Parathyroid adenoma (tissue), 2 donors: ENCODE measurements at regions not wholly inside any gene's neighbourhood (a gene's known extent, or its start where the extent isn't known, plus 50 kb on each side); places are given as distances from the start of the nearest gene placed in this dataset.
"Not testable (repeated sequence)": the region's sequence is repeated elsewhere in the genome, so short reads cannot be mapped to it uniquely, and the experiment has no call there.

ENCODE experiments used
- H2AFZ ChIP-seq: fragments of 300-600 bp; sonication (generic); one replicate; pipeline ENCODE4 v1.7.0; 2017; ENCODE audit warnings: antibody characterized with exemption, mild to moderate bottlenecking
- H3K27ac ChIP-seq: fragments of 300-600 bp; sonication (generic); one replicate; pipeline ENCODE4 v1.7.0; 2017
- H3K27me3 ChIP-seq: fragments of 300-600 bp; sonication (generic); one replicate; pipeline ENCODE4 v1.7.0; 2017; ENCODE audit warnings: low read length; ENCODE audit not compliant: control insufficient read depth, insufficient read depth
- H3K36me3 ChIP-seq: fragments of 300-600 bp; sonication (generic); one replicate; pipeline ENCODE4 v1.7.0; 2017; ENCODE audit warnings: low read length; ENCODE audit not compliant: control insufficient read depth, insufficient read depth
- H3K4me1 ChIP-seq: fragments of 300-600 bp; sonication (generic); one replicate; pipeline ENCODE4 v1.7.0; 2017; ENCODE audit warnings: control low read depth
- H3K4me2 ChIP-seq: fragments of 300-600 bp; sonication (generic); one replicate; pipeline ENCODE4 v1.7.0; 2017; ENCODE audit warnings: low read length
- H3K4me3 ChIP-seq: fragments of 300-600 bp; sonication (generic); one replicate; pipeline ENCODE4 v1.7.0; 2017; ENCODE audit warnings: low read depth, low read length
- H3K79me2 ChIP-seq: fragments of 300-600 bp; sonication (generic); one replicate; pipeline ENCODE4 v1.7.0; 2017; ENCODE audit warnings: control low read depth
- H3K9ac ChIP-seq: fragments of 300-600 bp; sonication (generic); one replicate; pipeline ENCODE4 v1.7.0; 2017; ENCODE audit warnings: mild to moderate bottlenecking
- H3K9me3 ChIP-seq: fragments of 300-600 bp; sonication (generic); one replicate; pipeline ENCODE4 v1.7.0; 2017; ENCODE audit warnings: low read length; ENCODE audit not compliant: control insufficient read depth
- TF ChIP-seq, protein P1 (sequence below): fragments of 300-600 bp; sonication (generic); IDR thresholded peaks from one replicate; pipeline ENCODE4 v1.7.0; 2017; ENCODE audit warnings: antibody characterized with exemption, mild to moderate bottlenecking
- donor health status: primary hyperparathyroidism.

DNA sequence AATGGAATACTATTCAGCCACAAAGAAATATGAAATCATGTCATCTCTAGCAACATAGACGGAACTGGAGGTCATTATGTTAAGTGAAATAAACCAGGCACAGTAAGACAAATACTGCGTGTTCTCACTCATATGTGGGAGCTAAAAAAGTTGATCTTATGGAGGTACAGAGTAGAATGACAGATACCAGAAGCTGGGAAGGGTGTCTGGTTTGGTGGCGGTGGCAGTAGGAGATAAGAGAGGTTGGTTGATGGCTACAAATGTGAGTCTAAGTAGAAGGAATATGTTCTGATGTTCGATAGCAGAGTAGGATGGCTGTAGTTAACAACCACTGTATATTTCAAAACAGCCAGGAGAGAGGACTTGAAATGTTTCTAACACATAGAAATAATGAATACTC lies 121.6 kb downstream of the PLPPR4 start:
- no peaks in the 10 kb centered on the region for H3K36me3 ChIP-seq
- no peak overlapping the region for H3K27ac ChIP-seq
- no peak overlapping the region for H3K4me3 ChIP-seq
- no peaks in the 10 kb centered on the region for H3K4me1 ChIP-seq
- TF ChIP-seq, protein P1, sequence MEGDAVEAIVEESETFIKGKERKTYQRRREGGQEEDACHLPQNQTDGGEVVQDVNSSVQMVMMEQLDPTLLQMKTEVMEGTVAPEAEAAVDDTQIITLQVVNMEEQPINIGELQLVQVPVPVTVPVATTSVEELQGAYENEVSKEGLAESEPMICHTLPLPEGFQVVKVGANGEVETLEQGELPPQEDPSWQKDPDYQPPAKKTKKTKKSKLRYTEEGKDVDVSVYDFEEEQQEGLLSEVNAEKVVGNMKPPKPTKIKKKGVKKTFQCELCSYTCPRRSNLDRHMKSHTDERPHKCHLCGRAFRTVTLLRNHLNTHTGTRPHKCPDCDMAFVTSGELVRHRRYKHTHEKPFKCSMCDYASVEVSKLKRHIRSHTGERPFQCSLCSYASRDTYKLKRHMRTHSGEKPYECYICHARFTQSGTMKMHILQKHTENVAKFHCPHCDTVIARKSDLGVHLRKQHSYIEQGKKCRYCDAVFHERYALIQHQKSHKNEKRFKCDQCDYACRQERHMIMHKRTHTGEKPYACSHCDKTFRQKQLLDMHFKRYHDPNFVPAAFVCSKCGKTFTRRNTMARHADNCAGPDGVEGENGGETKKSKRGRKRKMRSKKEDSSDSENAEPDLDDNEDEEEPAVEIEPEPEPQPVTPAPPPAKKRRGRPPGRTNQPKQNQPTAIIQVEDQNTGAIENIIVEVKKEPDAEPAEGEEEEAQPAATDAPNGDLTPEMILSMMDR: no peak
- H3K4me2 ChIP-seq: no peak overlapping the region
- no peak overlapping the region for H2AFZ ChIP-seq
- H3K9me3 ChIP-seq: no peaks in the 10 kb centered on the region
- no peak overlapping the region for H3K9ac ChIP-seq
- H3K79me2 ChIP-seq: no peaks in the 10 kb centered on the region
- no peaks in the 10 kb centered on the region for H3K27me3 ChIP-seq

DNA sequence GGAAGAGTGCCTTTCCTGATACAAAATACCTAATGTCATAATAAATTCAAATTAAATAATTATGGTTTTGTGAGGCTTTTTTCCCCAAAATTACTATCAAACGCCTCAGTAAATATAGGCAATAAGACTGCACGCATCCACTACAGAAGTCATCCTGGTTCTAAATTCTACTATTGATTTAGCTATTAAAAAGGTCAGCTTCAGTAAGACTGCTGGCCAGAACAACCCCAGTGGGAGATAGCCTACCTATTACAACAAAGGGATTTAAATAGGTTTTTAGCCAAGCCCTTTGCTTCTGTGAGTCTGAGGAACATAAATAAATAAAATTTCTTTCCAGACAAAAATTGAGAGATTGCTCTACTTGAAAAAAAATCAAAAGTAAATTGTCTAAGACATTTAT lies 132.1 kb downstream of the PLPPR4 start:
- Histone ChIP-seq H3K9ac (no peak overlapping the region), H2AFZ (no peak overlapping the region), H3K9me3 (no peaks in the 10 kb centered on the region), H3K4me2 (no peak overlapping the region), H3K79me2 (no peaks in the 10 kb centered on the region), H3K36me3 (no peaks in the 10 kb centered on the region), H3K4me3 (no peak overlapping the region), H3K27ac (no peak overlapping the region), H3K4me1 (no peaks in the 10 kb centered on the region), H3K27me3 (no peaks in the 10 kb centered on the region)
- TF ChIP-seq, protein P1: no peak

DNA sequence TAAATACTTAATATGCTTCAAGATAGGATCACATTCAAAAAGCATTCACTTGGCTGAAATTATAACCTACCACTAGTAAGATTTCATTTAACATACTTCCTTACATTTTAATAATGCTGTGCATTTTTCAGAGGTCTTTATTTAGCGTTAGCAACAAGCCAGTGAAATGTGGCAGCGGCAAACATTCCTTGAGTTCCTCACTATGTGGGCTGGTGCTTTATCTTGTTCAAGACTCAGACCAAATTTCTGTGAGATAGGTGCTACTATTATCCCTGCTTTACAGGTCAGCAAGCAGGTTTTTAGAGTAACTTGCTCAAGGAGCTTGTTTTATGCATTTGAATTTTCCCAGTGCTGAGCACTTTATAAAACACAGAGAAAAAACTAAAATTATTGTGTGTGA lies 132.7 kb downstream of the PLPPR4 start:
- no peak overlapping the region for H3K4me3 ChIP-seq
- no peaks in the 10 kb centered on the region for H3K36me3 ChIP-seq
- TF ChIP-seq, protein P1: no peak

DNA sequence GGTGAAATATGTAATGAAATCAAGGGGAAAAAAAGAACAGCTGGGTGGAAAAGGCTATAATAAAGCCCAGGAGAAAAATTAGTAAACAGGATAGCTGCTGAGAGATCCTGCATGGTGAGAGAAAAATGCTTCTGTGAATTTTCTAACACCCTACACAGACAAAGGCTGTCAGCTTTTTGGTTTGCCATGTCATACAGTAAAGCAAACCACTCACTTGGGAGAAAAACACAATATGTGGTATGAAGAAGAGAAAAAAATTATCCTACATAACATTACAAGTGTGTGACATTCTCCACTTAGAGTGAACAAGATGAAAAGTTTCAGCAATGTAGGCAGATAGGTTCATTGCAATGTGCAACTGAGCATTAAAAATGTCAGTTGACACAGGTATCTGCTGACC lies 133.6 kb downstream of the PLPPR4 start:
- no peak overlapping the region for H2AFZ ChIP-seq
- H3K9ac ChIP-seq: no peak overlapping the region
- TF ChIP-seq, protein P1: no peak
- no peaks in the 10 kb centered on the region for H3K27me3 ChIP-seq
- no peak overlapping the region for H3K4me3 ChIP-seq
- H3K79me2 ChIP-seq: no peaks in the 10 kb centered on the region
- no peaks in the 10 kb centered on the region for H3K36me3 ChIP-seq
- no peak overlapping the region for H3K4me2 ChIP-seq
- H3K4me1 ChIP-seq: no peaks in the 10 kb centered on the region
- H3K9me3 ChIP-seq: no peaks in the 10 kb centered on the region
- H3K27ac ChIP-seq: no peak overlapping the region

More for the DNA sequence above, 132.7 kb downstream of the PLPPR4 start:
- Histone ChIP-seq H3K79me2 (no peaks in the 10 kb centered on the region), H3K27ac (no peak overlapping the region), H3K4me1 (no peaks in the 10 kb centered on the region), H3K4me2 (no peak overlapping the region), H2AFZ (no peak overlapping the region), H3K9ac (no peak overlapping the region), H3K27me3 (no peaks in the 10 kb centered on the region), H3K9me3 (no peaks in the 10 kb centered on the region)

DNA sequence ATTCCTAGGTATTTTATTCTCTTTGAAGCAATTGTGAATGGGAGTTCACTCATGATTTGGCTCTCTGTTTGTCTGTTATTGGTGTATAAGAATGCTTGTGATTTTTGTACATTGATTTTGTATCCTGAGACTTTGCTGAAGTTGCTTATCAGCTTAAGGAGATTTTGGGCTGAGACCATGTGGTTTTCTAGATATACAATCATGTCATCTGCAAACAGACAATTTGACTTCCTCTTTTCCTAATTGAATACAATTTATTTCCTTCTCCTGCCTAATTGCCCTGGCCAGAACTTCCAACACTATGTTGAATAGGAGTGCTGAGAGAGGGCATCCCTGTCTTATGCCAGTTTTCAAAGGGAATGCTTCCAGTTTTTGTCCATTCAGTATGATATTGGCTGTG lies 137.3 kb downstream of the PLPPR4 start:
- not testable (repeated sequence) for H3K9ac ChIP-seq, H3K4me3 ChIP-seq, H3K4me1 ChIP-seq, H3K36me3 ChIP-seq, H3K27me3 ChIP-seq, H3K4me2 ChIP-seq, H3K9me3 ChIP-seq, H2AFZ ChIP-seq, H3K27ac ChIP-seq, H3K79me2 ChIP-seq

DNA sequence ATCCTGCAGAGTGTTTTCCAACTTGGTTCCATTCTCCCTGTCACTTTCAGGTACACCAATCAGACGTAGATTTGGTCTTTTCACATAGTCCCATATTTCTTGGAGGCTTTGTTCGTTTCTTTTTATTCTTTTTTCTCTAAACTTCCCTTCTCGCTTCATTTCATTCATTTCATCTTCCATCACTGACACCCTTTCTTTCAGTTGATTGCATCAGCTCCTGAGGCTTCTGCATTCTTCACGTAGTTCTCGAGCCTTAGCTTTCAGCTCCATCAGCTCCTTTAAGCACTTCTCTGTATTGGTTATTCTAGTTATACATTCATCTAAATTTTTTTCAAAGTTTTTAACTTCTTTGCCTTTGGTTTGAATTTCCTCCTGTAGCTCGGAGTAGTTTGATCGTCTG lies 140.1 kb downstream of the PLPPR4 start:
- not testable (repeated sequence) for H3K79me2 ChIP-seq

DNA sequence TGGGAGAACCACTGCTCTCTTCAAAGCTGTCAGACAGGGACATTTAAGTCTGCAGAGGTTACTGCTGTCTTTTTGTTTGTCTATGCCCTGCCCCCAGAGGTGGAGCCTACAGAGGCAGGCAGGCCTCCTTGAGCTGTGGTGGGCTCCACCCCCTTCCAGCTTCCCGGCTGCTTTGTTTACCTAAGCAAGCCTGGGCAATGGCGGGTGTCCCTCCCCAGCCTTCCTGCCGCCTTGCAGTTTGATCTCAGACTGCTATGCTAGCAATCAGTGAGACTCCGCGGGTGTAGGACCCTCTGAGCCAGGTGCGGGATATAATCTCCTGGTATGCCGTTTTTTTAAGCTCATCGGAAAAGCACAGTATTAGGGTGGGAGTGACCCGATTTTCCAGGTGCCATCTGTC lies 141.0 kb downstream of the PLPPR4 start:
- not testable (repeated sequence) for H3K4me3 ChIP-seq, H3K79me2 ChIP-seq, H3K4me1 ChIP-seq, H3K27me3 ChIP-seq, H3K27ac ChIP-seq, H2AFZ ChIP-seq, H3K4me2 ChIP-seq, H3K9ac ChIP-seq, H3K36me3 ChIP-seq, H3K9me3 ChIP-seq

More for the DNA sequence above, 140.1 kb downstream of the PLPPR4 start:
- not testable (repeated sequence) for H3K4me3 ChIP-seq, H3K4me1 ChIP-seq, H3K9ac ChIP-seq, H3K36me3 ChIP-seq, H3K9me3 ChIP-seq, H3K27me3 ChIP-seq, H3K27ac ChIP-seq, H2AFZ ChIP-seq, H3K4me2 ChIP-seq
